ENCODE measurements at regions not wholly inside any gene's neighbourhood (a gene's known extent, or its start where the extent isn't known, plus 50 kb on each side); places are given as distances from the start of the nearest gene placed in this dataset.

GRCh38 chr14:87285506-87285905, 707.5 kb downstream of the GALC start (continued):
- TF ChIP-seq, protein P1, sequence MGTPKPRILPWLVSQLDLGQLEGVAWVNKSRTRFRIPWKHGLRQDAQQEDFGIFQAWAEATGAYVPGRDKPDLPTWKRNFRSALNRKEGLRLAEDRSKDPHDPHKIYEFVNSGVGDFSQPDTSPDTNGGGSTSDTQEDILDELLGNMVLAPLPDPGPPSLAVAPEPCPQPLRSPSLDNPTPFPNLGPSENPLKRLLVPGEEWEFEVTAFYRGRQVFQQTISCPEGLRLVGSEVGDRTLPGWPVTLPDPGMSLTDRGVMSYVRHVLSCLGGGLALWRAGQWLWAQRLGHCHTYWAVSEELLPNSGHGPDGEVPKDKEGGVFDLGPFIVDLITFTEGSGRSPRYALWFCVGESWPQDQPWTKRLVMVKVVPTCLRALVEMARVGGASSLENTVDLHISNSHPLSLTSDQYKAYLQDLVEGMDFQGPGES (IDR thresholded peaks at IDR 0.05): no peak
- TF ChIP-seq KAT2A (conservative IDR thresholded peaks at IDR 0.05; ENCODE audit: control insufficient read depth, low read depth, low read length) (no peak), ZNF207 (IDR thresholded peaks at IDR 0.05; ENCODE audit: borderline replicate concordance) (no peak)

GRCh38 chr14:87283547-87283946, 709.4 kb downstream of the GALC start:
- CTCF ChIA-PET: no interaction called here
- no peak for FAIRE-seq

More at GRCh38 chr14:87283547-87283946, 709.4 kb downstream of the GALC start:
- Histone ChIP-seq H4K20me1 (ENCODE audit: control insufficient read depth, insufficient read depth) (no peaks in the 10 kb centered on the region), H3K4me3 (no peak overlapping the region), H2AFZ (ENCODE audit: control insufficient read depth, low read depth, low read length) (no peak overlapping the region), H3K79me2 (ENCODE audit: control insufficient read depth, insufficient read depth, low read length) (no peaks in the 10 kb centered on the region), H3K9me3 (replicated peaks; ENCODE audit: control insufficient read depth, insufficient read depth, low read length) (no peaks in the 10 kb centered on the region), H3K27me3 (replicated peaks in 1 of 2; ENCODE audit: control insufficient read depth in 2 of 2, insufficient read depth in 2 of 2, low read length in 1 of 2) (no peaks in the 10 kb centered on the region), H3K27ac (ENCODE audit: control insufficient read depth, insufficient read depth) (no peak overlapping the region), H3K9ac (ENCODE audit: control insufficient read depth, insufficient read depth, low read length) (no peak overlapping the region), H3K4me2 (ENCODE audit: control insufficient read depth, insufficient read depth) (no peak overlapping the region), H3K4me1 (ENCODE audit: control insufficient read depth, insufficient read depth, low read length) (no peaks in the 10 kb centered on the region), H3K36me3 (ENCODE audit: control insufficient read depth in 2 of 2, insufficient read depth in 2 of 2, low read length in 1 of 2) (no peaks in the 10 kb centered on the region)
- ATAC-seq (no peak), DNase-seq (ENCODE audit: low read depth, low spot score) (no peak)
- TF ChIP-seq ZNF622 (IDR thresholded peaks at IDR 0.05) (no peak), NR2C2 (IDR thresholded peaks at IDR 0.05; ENCODE audit: borderline replicate concordance, control insufficient read depth, insufficient read length, low read depth) (no peak), BHLHE40 (IDR thresholded peaks at IDR 0.05; ENCODE audit: borderline replicate concordance in 1 of 2, low read depth in 2 of 2, low read length in 1 of 2) (no peak), SUPT20H (IDR thresholded peaks at IDR 0.05; ENCODE audit: borderline replicate concordance, control insufficient read depth, low read depth, low read length) (no peak), TBL1XR1 (IDR thresholded peaks at IDR 0.05; ENCODE audit: low read depth, low read length) (no peak), RB1 (IDR thresholded peaks at IDR 0.05; ENCODE audit: borderline replicate concordance) (no peak), POLR2AphosphoS5 (IDR thresholded peaks at IDR 0.05; ENCODE audit: low read length) (no peak), CHD4 (IDR thresholded peaks at IDR 0.05) (no peak), BCL11A (IDR thresholded peaks at IDR 0.05; ENCODE audit: low read depth, low read length) (no peak), PBX3 (IDR thresholded peaks at IDR 0.05; ENCODE audit: insufficient replicate concordance, low read depth, low read length) (no peak), MTA2 (IDR thresholded peaks at IDR 0.05; ENCODE audit: low read depth) (no peak), SREBF1 (IDR thresholded peaks at IDR 0.05; ENCODE audit: low read length) (no peak), MYB (IDR thresholded peaks at IDR 0.05; ENCODE audit: borderline replicate concordance, low read depth, low read length) (no peak), EZH2 (IDR thresholded peaks at IDR 0.05; ENCODE audit: borderline replicate concordance, control insufficient read depth, low read depth, low read length) (no peak)
- TF ChIP-seq, protein P2, sequence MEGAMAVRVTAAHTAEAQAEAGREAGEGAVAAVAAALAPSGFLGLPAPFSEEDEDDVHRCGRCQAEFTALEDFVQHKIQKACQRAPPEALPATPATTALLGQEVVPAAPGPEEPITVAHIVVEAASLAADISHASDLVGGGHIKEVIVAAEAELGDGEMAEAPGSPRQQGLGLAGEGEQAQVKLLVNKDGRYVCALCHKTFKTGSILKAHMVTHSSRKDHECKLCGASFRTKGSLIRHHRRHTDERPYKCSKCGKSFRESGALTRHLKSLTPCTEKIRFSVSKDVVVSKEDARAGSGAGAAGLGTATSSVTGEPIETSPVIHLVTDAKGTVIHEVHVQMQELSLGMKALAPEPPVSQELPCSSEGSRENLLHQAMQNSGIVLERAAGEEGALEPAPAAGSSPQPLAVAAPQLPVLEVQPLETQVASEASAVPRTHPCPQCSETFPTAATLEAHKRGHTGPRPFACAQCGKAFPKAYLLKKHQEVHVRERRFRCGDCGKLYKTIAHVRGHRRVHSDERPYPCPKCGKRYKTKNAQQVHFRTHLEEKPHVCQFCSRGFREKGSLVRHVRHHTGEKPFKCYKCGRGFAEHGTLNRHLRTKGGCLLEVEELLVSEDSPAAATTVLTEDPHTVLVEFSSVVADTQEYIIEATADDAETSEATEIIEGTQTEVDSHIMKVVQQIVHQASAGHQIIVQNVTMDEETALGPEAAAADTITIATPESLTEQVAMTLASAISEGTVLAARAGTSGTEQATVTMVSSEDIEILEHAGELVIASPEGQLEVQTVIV (IDR thresholded peaks at IDR 0.05; ENCODE audit: borderline replicate concordance, partially characterized antibody): no peak
- ChIA-PET RAD21 (ENCODE audit: unreplicated experiment) (no interaction called here), SMC1A (ENCODE audit: uncharacterized antibody, unreplicated experiment) (no interaction called here), POLR2A (no interaction called here)
- no TSS peak for BruUV-seq (replicated peaks)
- in situ Hi-C loops (cut with MboI) (no loop called here), intact Hi-C loops (cut with micrococcal nuclease; ENCODE audit: unreplicated experiment) (no loop called here)
- WGBS (ENCODE audit: insufficient coverage, insufficient replicate concordance, low lambda C conversion rate, missing lambda C conversion rate): 76% methylated on average over 5 of the region's 5 CpGs
